HepG2 (cell line): ENCODE measurements at regions not wholly inside any gene's neighbourhood (a gene's known extent, or its start where the extent isn't known, plus 50 kb on each side); places are given as distances from the start of the nearest gene placed in this dataset.

Source experiments
- ARID5B ChIP-seq: IDR thresholded peaks from 2 replicates; pipeline ENCODE4 v1.4.0; 2020; ENCODE audit warnings: mild to moderate bottlenecking, missing genetic modification reagents
- ATF3 ChIP-seq: sonication (generic); formaldehyde crosslinking; IDR thresholded peaks from 2 replicates; pipeline ENCODE4 v1.4.0; 2020; ENCODE audit warnings: missing genetic modification reagents
- BRCA1 ChIP-seq: sonication (generic); formaldehyde crosslinking; IDR thresholded peaks from 2 replicates; pipeline ENCODE4 v1.4.0; 2020; ENCODE audit warnings: missing genetic modification reagents
- CTCF ChIP-seq: sonication (generic); formaldehyde crosslinking; IDR thresholded peaks from 2 replicates; pipeline ENCODE4 v1.5.0; 2020; ENCODE audit warnings: mild to moderate bottlenecking, missing genetic modification reagents, moderate library complexity
- EZH2 ChIP-seq: conservative IDR thresholded peaks from 2 replicates; pipeline ENCODE4 v1.6.1; 2012; ENCODE audit warnings: mild to moderate bottlenecking, low read depth, low read length, moderate library complexity
- POLR2A ChIP-seq, 2 experiments: IDR thresholded peaks; 2 replicates each; pipeline ENCODE4 v1.6.1; 2011; ENCODE audit warnings: low read depth in 2 of 2, low read length in 2 of 2, mild to moderate bottlenecking in 1 of 2, moderate library complexity in 1 of 2; ENCODE audit not compliant: insufficient read depth in 1 of 2
- YY1 ChIP-seq: IDR thresholded peaks from 2 replicates; pipeline ENCODE4 v1.6.1; 2011; ENCODE audit warnings: low read length, low read depth, moderate library complexity, mild to moderate bottlenecking; ENCODE audit not compliant: insufficient read depth, insufficient replicate concordance
- ZNF567 ChIP-seq: sonication (generic); formaldehyde crosslinking; IDR thresholded peaks from 2 replicates; pipeline ENCODE4 v1.8.1; 2023; ENCODE audit warnings: mild to moderate bottlenecking, missing genetic modification reagents, borderline replicate concordance
- ZSCAN30 ChIP-seq: sonication (generic); formaldehyde crosslinking; IDR thresholded peaks from 2 replicates; pipeline ENCODE4 v1.5.0; 2020; ENCODE audit warnings: mild to moderate bottlenecking, missing genetic modification reagents

- TF ChIP-seq CTCF (no peak), POLR2A (IDR thresholded peaks at IDR 0.05; ENCODE audit: insufficient read depth in 1 of 2, low read depth in 2 of 2, low read length in 2 of 2) (no peak), ARID5B (no peak), ZSCAN30 (CRISPR knock-in tag) (no peak), EZH2 (no peak), ZNF567 (no peak), ATF3 (CRISPR knock-in tag) (no peak), YY1 (no peak), BRCA1 (no peak)
Observed at GRCh38 chr2:207375207-207375875, 154.4 kb upstream of the CREB1 start.
